Transverse colon (tissue), 4 donors: ENCODE measurements at regions not wholly inside any gene's neighbourhood (a gene's known extent, or its start where the extent isn't known, plus 50 kb on each side); places are given as distances from the start of the nearest gene placed in this dataset.

Source experiments
- DNase-seq: peaks from one replicate; pipeline ENCODE4 v3.0.0-alpha.2; 2019
- H3K27ac ChIP-seq, 4 donors: fragments of 200-600 bp; sonication (generic); 2 replicates each; pipeline ENCODE4 v1.5.1; 2016 to 2018; ENCODE audit warnings: inconsistent platforms in 4 of 4
- H3K27me3 ChIP-seq: fragments of 200-600 bp; sonication (generic); 2 replicates; pipeline ENCODE4 v1.5.1; 2017; ENCODE audit warnings: inconsistent platforms
- H3K36me3 ChIP-seq, 4 donors: fragments of 200-600 bp; sonication (generic); 2 replicates each; pipeline ENCODE4 v1.5.1; 2017 to 2019; ENCODE audit warnings: inconsistent platforms in 4 of 4
- H3K4me1 ChIP-seq, 4 donors: fragments of 200-600 bp; sonication (generic); 2 replicates each; pipeline ENCODE4 v1.5.1; 2017 to 2020; ENCODE audit warnings: inconsistent platforms in 4 of 4
- H3K4me3 ChIP-seq, 4 donors: fragments of 200-600 bp; sonication (generic); 1 replicate in 1 of 4; 2 replicates in 3 of 4; pipeline versions ENCODE4 v1.5.1 to v1.6.1; 2017 to 2019; ENCODE audit warnings: inconsistent platforms in 4 of 4
- H3K9me3 ChIP-seq, 2 donors: fragments of 200-600 bp; sonication (generic); 2 replicates each; pipeline ENCODE4 v1.5.1; 2017 to 2019; ENCODE audit warnings: inconsistent platforms in 2 of 2
- EP300 ChIP-seq: sonication (generic); formaldehyde crosslinking; IDR thresholded peaks from one replicate; pipeline ENCODE4 v1.6.1; 2017; ENCODE audit warnings: antibody characterized with exemption, low read depth
- POLR2A ChIP-seq: fragments of 450-650 bp; IDR thresholded peaks from one replicate; pipeline ENCODE4 v1.6.1; 2016; ENCODE audit warnings: antibody characterized with exemption, mild to moderate bottlenecking, moderate library complexity
- POLR2AphosphoS5 ChIP-seq, 3 donors: sonication (generic); formaldehyde crosslinking; IDR thresholded peaks; one replicate each; pipeline ENCODE4 v1.6.1; 2016; ENCODE audit warnings: antibody characterized with exemption in 3 of 3
- WGBS, 2 donors: methylation state at CpG; one replicate each; pipeline ENCODE4 v1.1.5; 2018; ENCODE audit warnings: low coverage in 1 of 2; 5-methylcytosine and 5-hydroxymethylcytosine counted together
- in situ Hi-C, 4 donors: fragments of 200-750 bp; cut with MboI; loops; one replicate each; pipeline versions ENCODE4 v1.15.0 to v1.15.1; 2017; ENCODE audit warnings: low sequenced_read_pairs in 3 of 4, low pct_ligation_motif_present in 1 of 4, low pct_unique_long_range_greater_than_20kb in 1 of 4
- intact Hi-C: fragments of 100-400 bp; cut with DNase I; formaldehyde crosslinking; loops from one replicate; pipeline ENCODE4 v1.15.1; 2023; ENCODE audit warnings: low total_unique reads
- TF ChIP-seq, protein P1 (sequence below), 5 experiments: fragments of 200-600 bp in 3 of 5; fragments of 450-650 bp in 2 of 5; sonication (generic) in 3 of 5; IDR thresholded peaks; 1 replicate in 2 of 5; 2 replicates in 3 of 5; pipeline ENCODE4 v1.5.1; 2016 to 2017; ENCODE audit warnings: antibody characterized with exemption in 5 of 5, inconsistent platforms in 3 of 5, mild to moderate bottlenecking in 2 of 5, moderate library complexity in 1 of 5

GRCh38 chr13:59424661-59425060 is 739.1 kb downstream of the DIAPH3 start:
- no peaks in the 10 kb centered on the region for H3K27me3 ChIP-seq
- intact Hi-C loops (no loop called here), in situ Hi-C loops (no loop called here)
- no peaks in the 10 kb centered on the region for H3K4me1 ChIP-seq
- H3K4me3 ChIP-seq, result no peak overlapping the region
- H3K9me3 ChIP-seq, result no peaks in the 10 kb centered on the region
- no peaks in the 10 kb centered on the region for H3K36me3 ChIP-seq
- no peak for DNase-seq
- no peak for TF ChIP-seq POLR2A
- TF ChIP-seq EP300, result no peak
- TF ChIP-seq, protein P1, sequence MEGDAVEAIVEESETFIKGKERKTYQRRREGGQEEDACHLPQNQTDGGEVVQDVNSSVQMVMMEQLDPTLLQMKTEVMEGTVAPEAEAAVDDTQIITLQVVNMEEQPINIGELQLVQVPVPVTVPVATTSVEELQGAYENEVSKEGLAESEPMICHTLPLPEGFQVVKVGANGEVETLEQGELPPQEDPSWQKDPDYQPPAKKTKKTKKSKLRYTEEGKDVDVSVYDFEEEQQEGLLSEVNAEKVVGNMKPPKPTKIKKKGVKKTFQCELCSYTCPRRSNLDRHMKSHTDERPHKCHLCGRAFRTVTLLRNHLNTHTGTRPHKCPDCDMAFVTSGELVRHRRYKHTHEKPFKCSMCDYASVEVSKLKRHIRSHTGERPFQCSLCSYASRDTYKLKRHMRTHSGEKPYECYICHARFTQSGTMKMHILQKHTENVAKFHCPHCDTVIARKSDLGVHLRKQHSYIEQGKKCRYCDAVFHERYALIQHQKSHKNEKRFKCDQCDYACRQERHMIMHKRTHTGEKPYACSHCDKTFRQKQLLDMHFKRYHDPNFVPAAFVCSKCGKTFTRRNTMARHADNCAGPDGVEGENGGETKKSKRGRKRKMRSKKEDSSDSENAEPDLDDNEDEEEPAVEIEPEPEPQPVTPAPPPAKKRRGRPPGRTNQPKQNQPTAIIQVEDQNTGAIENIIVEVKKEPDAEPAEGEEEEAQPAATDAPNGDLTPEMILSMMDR (IDR thresholded peaks at IDR 0.05), result no peak
- no peak for TF ChIP-seq POLR2AphosphoS5 (IDR thresholded peaks at IDR 0.05)
- no peak overlapping the region for H3K27ac ChIP-seq
- WGBS, 2 donors, result 85 to 86% methylated on average over 2 of the region's 2 CpGs

GRCh38 chr13:59425211-59425741 is 738.5 kb downstream of the DIAPH3 start:
- WGBS, 2 donors, result 29 to 61% methylated on average over 1 to 4 of the region's 4 CpGs
- in situ Hi-C loops, result no loop called here

GRCh38 chr13:59435024-59435423 is 728.7 kb downstream of the DIAPH3 start:
- Histone ChIP-seq H3K36me3 (no peaks in the 10 kb centered on the region), H3K9me3 (no peaks in the 10 kb centered on the region), H3K27me3 (no peaks in the 10 kb centered on the region), H3K27ac (no peak overlapping the region), H3K4me1 (no peaks in the 10 kb centered on the region), H3K4me3 (no peak overlapping the region)
- WGBS, 2 donors, result 90 to 93% methylated on average over 1 of the region's 1 CpG
- no peak for TF ChIP-seq EP300
- DNase-seq, result no peak
- in situ Hi-C loops (no loop called here), intact Hi-C loops (no loop called here)

More at GRCh38 chr13:59425211-59425741, 738.5 kb downstream of the DIAPH3 start:
- no peaks in the 10 kb centered on the region for H3K4me1 ChIP-seq
- no peak overlapping the region for H3K27ac ChIP-seq
- H3K9me3 ChIP-seq, result no peaks in the 10 kb centered on the region
- TF ChIP-seq POLR2A (no peak), EP300 (no peak), POLR2AphosphoS5 (IDR thresholded peaks at IDR 0.05) (no peak)
- TF ChIP-seq, protein P1 (IDR thresholded peaks at IDR 0.05), result no peak
- intact Hi-C loops, result no loop called here
- no peaks in the 10 kb centered on the region for H3K36me3 ChIP-seq
- H3K4me3 ChIP-seq, result no peak overlapping the region
- no peak for DNase-seq
- H3K27me3 ChIP-seq, result no peaks in the 10 kb centered on the region

GRCh38 chr13:59437544-59438301 is 726.0 kb downstream of the DIAPH3 start:
- Histone ChIP-seq H3K9me3 (no peaks in the 10 kb centered on the region), H3K27ac (no peak overlapping the region), H3K4me1 (no peaks in the 10 kb centered on the region), H3K4me3 (no peak overlapping the region), H3K27me3 (no peaks in the 10 kb centered on the region), H3K36me3 (no peaks in the 10 kb centered on the region)
- no peak for TF ChIP-seq POLR2A
- TF ChIP-seq POLR2AphosphoS5 (IDR thresholded peaks at IDR 0.05), result no peak
- TF ChIP-seq, protein P1 (IDR thresholded peaks at IDR 0.05), result no peak
- intact Hi-C loops, result no loop called here
- 24 to 40% methylated on average over 2 of the region's 2 CpGs for WGBS, 2 donors
- no peak for DNase-seq
- in situ Hi-C loops, result no loop called here
